ACC112 (cell line): ENCODE measurements at regions not wholly inside any gene's neighbourhood (a gene's known extent, or its start where the extent isn't known, plus 50 kb on each side); places are given as distances from the start of the nearest gene placed in this dataset.
"Not testable (repeated sequence)": the region's sequence is repeated elsewhere in the genome, so short reads cannot be mapped to it uniquely, and the experiment has no call there.

Experiments used
- H2AFZ ChIP-seq: fragments of 200-600 bp; sonication (generic); one replicate; pipeline ENCODE4 v1.6.0; 2017; ENCODE audit warnings: antibody characterized with exemption, low read length; ENCODE audit not compliant: unreplicated experiment
- H3K27ac ChIP-seq: fragments of 200-600 bp; sonication (generic); 2 replicates; pipeline ENCODE4 v1.5.1; 2014; ENCODE audit warnings: low read depth, mild to moderate bottlenecking, antibody characterized with exemption, low read length, moderate library complexity
- H3K27me3 ChIP-seq: fragments of 200-600 bp; sonication (generic); 2 replicates; pipeline ENCODE4 v1.6.1; 2014; ENCODE audit warnings: mild to moderate bottlenecking, antibody characterized with exemption, low read length, moderate library complexity, mixed read lengths; ENCODE audit not compliant: insufficient read depth
- H3K36me3 ChIP-seq: fragments of 200-600 bp; sonication (generic); 2 replicates; pipeline ENCODE4 v1.6.1; 2016; ENCODE audit warnings: mild to moderate bottlenecking, antibody characterized with exemption, low read length, moderate library complexity, mixed read lengths; ENCODE audit not compliant: insufficient read depth
- H3K4me1 ChIP-seq: fragments of 200-600 bp; sonication (generic); one replicate; pipeline ENCODE4 v1.6.1; 2016; ENCODE audit warnings: low read length, mixed read lengths; ENCODE audit not compliant: insufficient read depth, unreplicated experiment, control insufficient read depth
- H3K4me3 ChIP-seq: fragments of 200-600 bp; sonication (generic); 2 replicates; pipeline ENCODE4 v1.5.1; 2014; ENCODE audit warnings: mild to moderate bottlenecking, low read depth, low read length
- H3K79me2 ChIP-seq: fragments of 200-600 bp; sonication (generic); one replicate; pipeline ENCODE4 v1.6.0; 2016; ENCODE audit warnings: low read length; ENCODE audit not compliant: control insufficient read depth, unreplicated experiment, insufficient read depth

GRCh38 chr2:110394769-110395168, 77.8 kb downstream of the LIMS4 start:
- not testable (repeated sequence) for H3K4me3 ChIP-seq, H3K79me2 ChIP-seq, H3K36me3 ChIP-seq, H2AFZ ChIP-seq, H3K27ac ChIP-seq, H3K27me3 ChIP-seq, H3K4me1 ChIP-seq

GRCh38 chr2:110392366-110392765, 80.2 kb downstream of the LIMS4 start:
- not testable (repeated sequence) for H3K4me1 ChIP-seq, H3K79me2 ChIP-seq, H2AFZ ChIP-seq, H3K36me3 ChIP-seq, H3K27ac ChIP-seq, H3K4me3 ChIP-seq, H3K27me3 ChIP-seq

- not testable (repeated sequence) for H3K4me3 ChIP-seq, H2AFZ ChIP-seq, H3K27me3 ChIP-seq, H3K27ac ChIP-seq, H3K79me2 ChIP-seq, H3K36me3 ChIP-seq, H3K4me1 ChIP-seq
Observed at GRCh38 chr2:110391035-110391418, 81.6 kb downstream of the LIMS4 start.

- not testable (repeated sequence) for H3K36me3 ChIP-seq, H3K27ac ChIP-seq, H3K4me1 ChIP-seq, H2AFZ ChIP-seq, H3K4me3 ChIP-seq, H3K79me2 ChIP-seq, H3K27me3 ChIP-seq
Observed at GRCh38 chr2:110390351-110391034, 82.1 kb downstream of the LIMS4 start.

GRCh38 chr2:110387044-110387443, 85.6 kb downstream of the LIMS4 start:
- not testable (repeated sequence) for H3K36me3 ChIP-seq, H3K4me1 ChIP-seq, H3K27ac ChIP-seq, H2AFZ ChIP-seq, H3K27me3 ChIP-seq, H3K79me2 ChIP-seq, H3K4me3 ChIP-seq

- not testable (repeated sequence) for H3K27me3 ChIP-seq, H3K4me1 ChIP-seq, H3K36me3 ChIP-seq, H3K79me2 ChIP-seq, H3K4me3 ChIP-seq, H2AFZ ChIP-seq, H3K27ac ChIP-seq
Observed at GRCh38 chr2:110386546-110386945, 86.1 kb downstream of the LIMS4 start.

- not testable (repeated sequence) for H3K27me3 ChIP-seq, H3K27ac ChIP-seq, H3K36me3 ChIP-seq, H2AFZ ChIP-seq, H3K4me1 ChIP-seq, H3K4me3 ChIP-seq, H3K79me2 ChIP-seq
Observed at GRCh38 chr2:110384736-110385119, 87.9 kb downstream of the LIMS4 start.

- H3K4me1 ChIP-seq, H3K27me3 ChIP-seq, H3K27ac ChIP-seq, H3K36me3 ChIP-seq, H3K79me2 ChIP-seq, H2AFZ ChIP-seq, H3K4me3 ChIP-seq: not testable (repeated sequence)
Observed at GRCh38 chr2:110384109-110384735, 88.4 kb downstream of the LIMS4 start.

GRCh38 chr2:110383163-110384048, 89.2 kb downstream of the LIMS4 start:
- not testable (repeated sequence) for H3K4me3 ChIP-seq, H3K27ac ChIP-seq, H3K79me2 ChIP-seq, H2AFZ ChIP-seq, H3K27me3 ChIP-seq, H3K36me3 ChIP-seq, H3K4me1 ChIP-seq

GRCh38 chr2:110373519-110373918, 99.1 kb downstream of the LIMS4 start:
- H3K27me3 ChIP-seq, H3K4me1 ChIP-seq, H3K36me3 ChIP-seq, H3K79me2 ChIP-seq, H3K27ac ChIP-seq, H3K4me3 ChIP-seq, H2AFZ ChIP-seq: not testable (repeated sequence)

GRCh38 chr2:110371633-110372032, 101.0 kb downstream of the LIMS4 start:
- not testable (repeated sequence) for H3K36me3 ChIP-seq, H3K4me3 ChIP-seq, H3K79me2 ChIP-seq, H3K27ac ChIP-seq, H3K4me1 ChIP-seq, H2AFZ ChIP-seq, H3K27me3 ChIP-seq
